GM08714 (cell line): ENCODE measurements at regions not wholly inside any gene's neighbourhood (a gene's known extent, or its start where the extent isn't known, plus 50 kb on each side); places are given as distances from the start of the nearest gene placed in this dataset.

Experiments used
- H3K4me3 ChIP-seq: fragments of 200-500 bp; sonication (Bioruptor generic); 2 replicates; pipeline ENCODE4 v1.5.1; 2014; ENCODE audit warnings: mild to moderate bottlenecking, low read length, inconsistent platforms
- ZNF274 ChIP-seq: IDR thresholded peaks from 2 replicates; pipeline ENCODE4 v1.6.1; 2012; ENCODE audit warnings: mild to moderate bottlenecking, low read depth, low read length

- H3K4me3 ChIP-seq, result no peak overlapping the region
- TF ChIP-seq ZNF274, result no peak
Observed at GRCh38 chr5:60207040-60207439, 313.5 kb upstream of the PDE4D start.

DNA sequence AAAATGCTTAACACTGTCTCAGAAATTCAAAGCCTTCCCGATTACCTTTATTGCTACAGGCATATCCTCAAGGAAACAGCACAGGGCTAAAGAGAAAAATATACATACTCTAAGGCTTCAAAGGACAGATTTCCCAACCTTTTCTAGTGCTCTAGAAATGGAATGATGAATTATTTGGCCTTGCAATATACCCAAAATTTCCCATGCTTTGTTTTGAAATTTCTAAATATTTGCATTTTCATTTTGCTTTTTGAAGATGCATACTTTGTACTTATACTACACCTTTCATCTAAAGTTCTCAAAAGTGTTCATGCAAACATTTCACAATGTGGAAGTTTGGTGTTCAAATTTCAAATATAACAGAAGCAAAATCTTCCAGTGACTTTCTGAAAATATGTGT lies 312.7 kb upstream of the PDE4D start:
- TF ChIP-seq ZNF274, result no peak
- H3K4me3 ChIP-seq, result no peak overlapping the region

GRCh38 chr5:60205071-60205470 lies 311.5 kb upstream of the PDE4D start:
- TF ChIP-seq ZNF274, result no peak
- H3K4me3 ChIP-seq, result no peak overlapping the region

- TF ChIP-seq ZNF274, result no peak
- no peak overlapping the region for H3K4me3 ChIP-seq
Observed at GRCh38 chr5:60196385-60197113, 303.0 kb upstream of the PDE4D start.

DNA sequence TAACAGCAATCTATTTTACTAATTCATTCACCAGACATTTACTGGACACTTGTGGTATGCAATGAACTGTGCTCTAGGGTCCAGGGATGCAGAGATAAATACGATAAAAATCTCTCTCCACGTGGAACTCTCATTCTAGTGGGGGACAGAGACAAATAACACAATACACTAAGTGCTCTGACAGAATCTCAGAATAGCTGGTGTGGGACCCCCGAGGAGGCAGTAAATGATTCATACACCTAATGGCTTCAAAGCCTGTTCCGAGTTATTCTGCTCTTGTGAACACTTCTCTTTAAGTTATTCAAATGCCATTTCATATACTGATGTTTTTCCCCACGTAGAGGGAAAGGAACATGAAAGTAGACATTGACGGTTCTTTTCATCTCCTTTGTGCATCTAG lies 302.0 kb upstream of the PDE4D start:
- no peak for TF ChIP-seq ZNF274

GRCh38 chr5:60195083-60195482 lies 301.6 kb upstream of the PDE4D start:
- no peak overlapping the region for H3K4me3 ChIP-seq
- TF ChIP-seq ZNF274, result no peak

More for the DNA sequence above, 302.0 kb upstream of the PDE4D start:
- no peak overlapping the region for H3K4me3 ChIP-seq

DNA sequence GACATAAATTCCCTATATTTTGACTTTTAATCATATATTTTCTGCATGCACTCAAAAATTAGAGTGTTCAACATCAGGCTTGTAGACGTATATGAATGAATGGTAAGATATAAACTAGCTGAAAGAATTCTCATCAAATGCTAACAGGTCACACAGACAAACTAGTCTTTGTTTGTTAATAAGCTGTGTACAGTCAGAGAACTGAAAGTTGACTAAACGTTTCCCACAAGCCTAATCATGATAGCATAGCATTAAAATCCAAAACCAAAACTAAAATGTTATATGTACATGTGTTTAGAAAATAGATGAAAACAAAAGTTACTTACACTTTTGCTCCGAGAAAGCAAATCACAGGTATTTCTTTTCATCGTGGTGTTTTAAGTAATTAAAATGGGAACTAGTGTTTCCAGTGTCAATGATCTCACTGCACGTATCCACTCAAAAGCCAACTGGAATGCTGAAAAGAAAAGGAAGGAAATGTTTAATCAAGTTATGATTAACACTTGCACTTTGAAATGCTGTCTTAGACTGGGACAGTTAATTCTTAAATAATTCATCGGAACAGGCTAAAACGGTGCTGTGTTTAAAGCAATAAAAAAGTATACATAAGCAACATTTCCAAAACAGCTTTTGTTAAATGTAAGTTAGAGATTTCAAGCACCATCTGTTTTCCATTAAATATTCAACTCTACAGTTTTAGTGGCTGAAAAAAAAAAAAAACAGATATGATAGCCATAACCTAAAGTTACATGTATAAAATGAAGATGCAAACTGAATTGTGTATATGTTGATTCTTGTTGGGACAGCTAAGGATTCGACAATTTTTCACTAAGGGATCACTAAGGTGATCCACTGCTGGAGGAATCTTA lies 291.9 kb upstream of the PDE4D start:
- H3K4me3 ChIP-seq, result no peak overlapping the region
- no peak for TF ChIP-seq ZNF274

GRCh38 chr5:60184606-60185005 lies 291.1 kb upstream of the PDE4D start:
- TF ChIP-seq ZNF274, result no peak

DNA sequence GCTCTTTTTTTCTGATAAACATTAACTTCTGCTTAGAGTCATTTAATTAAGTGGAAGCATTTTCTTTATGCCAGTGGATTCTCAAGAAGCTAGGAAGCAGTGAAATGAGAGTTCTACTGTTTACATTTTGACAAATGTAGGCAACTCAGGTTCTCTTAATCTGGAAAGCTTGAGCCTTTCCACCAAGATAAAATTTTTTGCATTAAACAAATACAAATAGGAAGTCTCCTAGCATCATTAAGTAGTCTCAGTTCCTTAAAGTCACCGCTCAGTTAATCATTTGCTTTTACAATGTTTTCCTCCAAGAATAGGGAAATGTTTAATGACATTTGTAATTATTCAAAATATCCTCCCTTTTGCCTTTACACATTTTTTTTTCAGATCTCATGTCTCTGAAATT lies 290.4 kb upstream of the PDE4D start:
- no peak for TF ChIP-seq ZNF274
- no peak overlapping the region for H3K4me3 ChIP-seq

More at GRCh38 chr5:60184606-60185005, 291.1 kb upstream of the PDE4D start:
- H3K4me3 ChIP-seq, result no peak overlapping the region

DNA sequence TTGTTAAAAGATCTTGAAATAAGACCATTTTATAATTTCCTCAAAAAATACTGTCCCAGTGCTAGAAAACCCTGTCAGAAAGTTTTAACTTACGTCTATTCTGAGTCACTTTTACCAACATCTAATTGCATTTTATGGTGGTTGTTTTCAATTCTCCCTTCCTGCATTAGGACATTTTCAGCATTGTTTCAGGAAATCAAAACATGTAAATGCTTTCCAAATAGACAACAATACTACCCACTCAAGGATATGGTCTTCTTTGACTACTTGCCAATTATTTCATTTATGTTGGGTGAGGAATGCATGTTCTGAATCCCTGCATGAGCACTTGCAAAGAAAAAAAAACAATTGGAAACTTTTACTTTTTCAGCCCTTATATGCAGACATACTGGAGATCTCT lies 284.6 kb upstream of the PDE4D start:
- TF ChIP-seq ZNF274, result no peak
- no peak overlapping the region for H3K4me3 ChIP-seq

DNA sequence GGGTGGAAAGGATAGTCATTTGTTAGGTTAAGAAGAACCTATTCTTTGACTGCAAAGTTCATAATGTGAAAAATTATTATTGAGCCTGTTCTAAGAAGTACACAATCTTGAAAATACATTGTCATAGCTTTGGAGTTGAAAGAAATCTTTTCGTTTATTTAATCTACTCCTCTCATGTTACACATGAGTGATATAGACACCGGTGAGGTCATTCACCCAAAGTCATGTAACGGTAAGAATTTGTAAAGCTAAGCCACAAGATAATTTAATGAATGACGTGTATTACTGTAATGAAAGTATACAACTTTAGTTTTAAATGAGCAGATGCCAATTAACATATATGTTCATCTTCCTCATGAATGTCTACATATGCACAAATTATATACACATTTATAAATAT lies 284.1 kb upstream of the PDE4D start:
- no peak for TF ChIP-seq ZNF274
- no peak overlapping the region for H3K4me3 ChIP-seq

DNA sequence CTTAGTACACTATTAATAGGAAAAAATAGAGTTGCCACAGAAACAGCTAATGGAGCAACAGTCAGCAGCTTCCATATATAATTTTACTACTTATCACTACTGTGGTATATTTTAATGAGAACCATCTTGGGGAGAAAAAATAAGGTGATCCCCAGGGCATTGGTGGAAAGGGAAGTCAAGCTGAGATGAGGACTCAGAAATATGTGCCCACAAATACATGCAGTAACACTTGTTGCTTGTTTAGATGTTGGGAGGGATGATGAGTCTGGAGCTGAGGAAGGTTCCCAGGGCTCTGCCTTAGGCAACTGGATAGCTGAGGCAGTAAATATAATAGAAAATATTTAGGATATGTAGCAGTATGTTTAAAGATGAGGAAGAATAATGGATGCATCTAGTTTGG lies 280.1 kb upstream of the PDE4D start:
- no peak overlapping the region for H3K4me3 ChIP-seq
- TF ChIP-seq ZNF274, result no peak

DNA sequence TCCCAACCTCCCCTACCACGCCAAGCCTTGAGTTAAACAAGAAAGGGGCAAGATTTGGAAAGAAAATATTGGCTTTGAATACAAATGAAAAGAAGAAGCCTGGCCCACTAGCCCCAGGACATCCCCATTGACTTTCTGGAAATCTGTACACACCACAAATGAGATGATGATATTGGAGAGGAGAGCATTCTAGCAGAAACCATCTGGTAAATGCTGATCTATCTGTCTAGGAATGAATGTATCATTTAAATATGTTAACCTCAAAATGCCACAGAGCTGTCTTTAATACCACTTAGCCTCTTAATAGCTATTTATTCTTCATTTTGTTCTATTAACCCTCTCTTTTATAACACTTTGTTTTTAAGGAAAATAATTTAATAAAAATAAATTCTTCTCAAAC lies 270.2 kb upstream of the PDE4D start:
- no peak overlapping the region for H3K4me3 ChIP-seq
- TF ChIP-seq ZNF274, result no peak

DNA sequence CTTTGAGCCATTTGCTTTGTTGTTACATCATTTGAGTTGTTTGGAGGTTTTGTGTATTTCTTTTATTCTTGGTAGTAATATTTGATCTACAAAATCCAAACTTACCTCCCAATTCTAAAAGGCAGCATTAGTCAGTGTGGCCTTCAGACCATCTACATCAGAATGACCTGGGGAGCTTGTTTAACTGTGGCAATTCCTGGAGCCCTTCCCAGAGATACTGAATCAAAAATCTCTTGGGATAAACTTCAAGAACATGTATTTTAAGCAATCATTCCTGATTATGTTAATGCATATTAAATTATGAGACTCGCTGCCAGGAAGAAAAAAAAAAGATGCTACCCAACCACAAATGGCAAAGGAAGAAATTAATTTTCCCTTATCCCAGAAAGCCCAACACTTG lies 268.9 kb upstream of the PDE4D start:
- no peak for TF ChIP-seq ZNF274
- no peak overlapping the region for H3K4me3 ChIP-seq

DNA sequence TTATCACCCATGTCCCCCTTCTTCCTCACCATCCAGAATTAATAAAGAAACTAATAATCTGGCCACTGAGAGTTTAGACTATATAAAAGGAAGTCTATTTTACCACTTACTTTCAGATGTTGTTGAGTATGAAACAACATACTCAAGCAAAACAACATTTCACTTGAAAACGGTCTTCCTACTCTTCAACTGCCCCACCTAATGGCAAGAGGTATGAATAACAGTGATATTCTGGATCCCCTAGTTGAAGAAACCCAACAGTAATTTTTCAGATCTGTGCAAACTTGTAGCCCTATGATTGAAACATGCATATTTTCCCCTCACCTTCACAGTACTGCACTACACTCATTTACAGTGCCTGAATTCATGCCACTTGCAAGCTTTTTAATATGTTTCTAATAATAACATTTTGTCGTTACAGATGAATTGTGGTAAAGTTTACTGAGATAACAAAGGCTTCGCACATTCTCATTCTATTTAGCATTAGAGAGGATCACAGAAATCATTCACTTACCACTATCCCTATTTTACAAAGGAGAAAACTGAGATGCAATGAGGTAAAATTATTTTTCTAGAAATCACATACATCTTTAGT lies 267.9 kb upstream of the PDE4D start:
- no peak overlapping the region for H3K4me3 ChIP-seq
- no peak for TF ChIP-seq ZNF274
